K562 (cell line): ENCODE measurements at regions not wholly inside any gene's neighbourhood (a gene's known extent, or its start where the extent isn't known, plus 50 kb on each side); places are given as distances from the start of the nearest gene placed in this dataset.

Source experiments
- ATAC-seq: fragments of 200-7000 bp; cut with Tn5 transposase; 3 replicates; pipeline ENCODE4 v1.9.1; 2020; ENCODE audit warnings: moderate library complexity
- BruUV-seq: library from RNA; stranded (reverse); fragments of 400-500 nt; replicated peaks from 2 replicates; lab custom pipeline; 2021; lab: Mats Ljungman, UMichigan
- CTCF ChIA-PET: fragments of 300-600 bp; formaldehyde crosslinking; extraction: SDS; loops from one replicate; lab custom pipeline; 2021; ENCODE audit warnings: low intra/inter-chr PET ratio; lab: Yijun Ruan, JAX
- POLR2A ChIA-PET: fragments of 300-600, 350-650 bp; sonication (Branson Sonifier 250); formaldehyde crosslinking; extraction: SDS; loops from one replicate; lab custom pipeline; 2021; ENCODE audit warnings: antibody characterized with exemption, inconsistent platforms; lab: Yijun Ruan, JAX
- DNase-seq, 4 experiments: peaks; one replicate each; pipeline versions ENCODE4 v3.0.0 to v3.0.0-alpha.2; 2011 to 2018; ENCODE audit warnings: low spot score in 3 of 4, mixed read lengths in 3 of 4; ENCODE audit errors: extremely low read depth in 1 of 4
- FAIRE-seq: peaks from 2 replicates; lab custom pipeline; 2011; peaks lifted over from hg19 to GRCh38; lab: Jason Lieb, UNC
- H2AFZ ChIP-seq: 2 replicates; pipeline ENCODE4 v1.6.0; 2011; ENCODE audit warnings: low read depth, low read length, control low read depth, inconsistent platforms
- H3K27ac ChIP-seq: fragments of 200-600 bp; 3 replicates; pipeline ENCODE4 v1.8.0; 2011; ENCODE audit warnings: low read depth, mild to moderate bottlenecking, control low read depth, inconsistent platforms, low read length, moderate library complexity, mixed read lengths; ENCODE audit errors: extremely low read depth
- H3K27me3 ChIP-seq, 2 experiments: fragments of 300-600 bp in 1 of 2; 2 replicates in 1 of 2; 3 replicates in 1 of 2; pipeline versions ENCODE4 v1.6.0 to v1.8.0; 2011; ENCODE audit warnings: inconsistent platforms in 2 of 2, low read length in 2 of 2, mild to moderate bottlenecking in 1 of 2, mixed read lengths in 1 of 2, moderate library complexity in 1 of 2; ENCODE audit not compliant: control insufficient read depth in 2 of 2, insufficient read depth in 2 of 2
- H3K36me3 ChIP-seq: fragments of 300-600 bp; 3 replicates; pipeline ENCODE4 v1.8.0; 2011; ENCODE audit warnings: mild to moderate bottlenecking, low read length, inconsistent platforms; ENCODE audit not compliant: control insufficient read depth, insufficient read depth
- H3K4me1 ChIP-seq, 2 experiments: fragments of 200-600 bp in 1 of 2; replicated peaks in 1 of 2; 2 replicates in 1 of 2; 3 replicates in 1 of 2; pipeline versions ENCODE4 v1.5.1 to v1.8.0; 2011; ENCODE audit warnings: inconsistent platforms in 2 of 2, low read length in 2 of 2, mild to moderate bottlenecking in 1 of 2, mixed read lengths in 1 of 2, moderate library complexity in 1 of 2; ENCODE audit not compliant: control insufficient read depth in 2 of 2, insufficient read depth in 2 of 2
- H3K4me2 ChIP-seq: 2 replicates; pipeline ENCODE4 v1.6.1; 2011; ENCODE audit warnings: low read length, control low read depth, inconsistent platforms, mixed read lengths; ENCODE audit not compliant: insufficient read depth
- H3K4me3 ChIP-seq: fragments of 200-600 bp; sonication (generic), shearing (Covaris generic); 2 replicates; pipeline ENCODE4 v1.5.1; 2016; ENCODE audit warnings: control low read depth, inconsistent platforms
- H3K79me2 ChIP-seq: fragments of 200-600 bp; 3 replicates; pipeline ENCODE4 v1.8.0; 2011; ENCODE audit warnings: low read length, inconsistent platforms; ENCODE audit not compliant: control insufficient read depth, insufficient read depth
- H3K9ac ChIP-seq, 2 experiments: 2 replicates each; pipeline versions ENCODE4 v1.6.0 to v1.6.1; 2011; ENCODE audit warnings: low read depth in 2 of 2, low read length in 2 of 2, control low read depth in 1 of 2, inconsistent platforms in 1 of 2, mild to moderate bottlenecking in 1 of 2, mixed read lengths in 1 of 2; ENCODE audit not compliant: insufficient read depth in 1 of 2
- H3K9me1 ChIP-seq: one replicate; pipeline ENCODE4 v1.6.0; 2011; ENCODE audit warnings: inconsistent platforms, mild to moderate bottlenecking, low read length, moderate library complexity; ENCODE audit not compliant: control insufficient read depth, insufficient read depth
- H3K9me3 ChIP-seq: replicated peaks from 2 replicates; pipeline ENCODE4 v1.5.1; 2011; ENCODE audit warnings: low read depth, low read length, inconsistent platforms; ENCODE audit not compliant: control insufficient read depth, insufficient read depth
- H4K20me1 ChIP-seq: replicated peaks from 2 replicates; pipeline ENCODE4 v1.6.1; 2011; ENCODE audit warnings: low read length, inconsistent platforms, mixed read lengths; ENCODE audit not compliant: control insufficient read depth, insufficient read depth
- ARID3A ChIP-seq: IDR thresholded peaks from 2 replicates; pipeline ENCODE4 v1.6.1; 2012; ENCODE audit warnings: low read depth, low read length, improper control_type of control experiment, borderline replicate concordance
- ELF4 ChIP-seq: fragments of 450-650 bp; formaldehyde crosslinking; IDR thresholded peaks from 2 replicates; pipeline ENCODE4 v1.4.0; 2022; ENCODE audit warnings: missing genetic modification characterization
- ESRRA ChIP-seq: fragments of 450-650 bp; IDR thresholded peaks from 2 replicates; pipeline ENCODE4 v1.6.1; 2014; ENCODE audit warnings: low read depth, mild to moderate bottlenecking, moderate library complexity, borderline replicate concordance
- KDM1A ChIP-seq, 2 experiments: fragments of 450-650 bp; IDR thresholded peaks; 2 replicates each; pipeline ENCODE4 v1.6.1; 2016; ENCODE audit warnings: mild to moderate bottlenecking in 2 of 2
- PBX2 ChIP-seq, 2 experiments: IDR thresholded peaks in 1 of 2; conservative IDR thresholded peaks in 1 of 2; 2 replicates each; pipeline ENCODE4 v1.6.1; 2016; ENCODE audit warnings: low read depth in 2 of 2, mild to moderate bottlenecking in 1 of 2, missing compliant biosample characterization in 1 of 2, missing genetic modification characterization in 1 of 2, moderate library complexity in 1 of 2
- SUPT5H ChIP-seq: fragments of 450-650 bp; IDR thresholded peaks from 2 replicates; pipeline ENCODE4 v1.6.1; 2016
- TAF7 ChIP-seq: fragments of 450-650 bp; IDR thresholded peaks from 2 replicates; pipeline ENCODE4 v1.6.1; 2016; ENCODE audit warnings: missing genetic modification characterization, missing compliant biosample characterization
- ZKSCAN3 ChIP-seq: fragments of 250-450 bp; sonication (Bioruptor Pico); IDR thresholded peaks from 2 replicates; pipeline ENCODE4 v1.4.0; 2020
- ZNF431 ChIP-seq: sonication (generic); formaldehyde crosslinking; IDR thresholded peaks from 2 replicates; pipeline ENCODE4 v1.8.0; 2022; ENCODE audit warnings: mild to moderate bottlenecking, missing genetic modification reagents
- WGBS: fragments of 100-300 bp; shearing (Covaris generic); methylation state at CpG from one replicate; pipeline ENCODE4 v1.1.6; 2016; ENCODE audit warnings: low coverage, mixed read lengths; ENCODE audit not compliant: insufficient coverage; ENCODE audit errors: missing lambda C conversion rate; 5-methylcytosine and 5-hydroxymethylcytosine counted together
- in situ Hi-C: fragments of 300-500 bp; cut with MboI; formaldehyde crosslinking; loops from 4 replicates; pipeline ENCODE4 v1.15.0; 2018; ENCODE audit warnings: inconsistent platforms, mixed read lengths
- intact Hi-C: fragments of 100-400 bp; cut with micrococcal nuclease; formaldehyde crosslinking; loops from 2 replicates; pipeline ENCODE4 v1.14.2; 2022

- intact Hi-C loops = no loop called here
- ChIA-PET POLR2A (no interaction called here), CTCF (no interaction called here)
- Histone ChIP-seq H3K27me3 (no peaks in the 10 kb centered on the region), H3K4me2 (no peak overlapping the region), H3K4me1 (no peaks in the 10 kb centered on the region), H3K9me3 (0 out of 2 replicates have a peak, but pooled peaks cover 3% of the 10 kb centered on the region), H3K36me3 (no peaks in the 10 kb centered on the region), H3K4me3 (no peak overlapping the region), H3K9ac (no peak overlapping the region)
- 2% methylated on average over 2 of the region's 2 CpGs for WGBS
- ATAC-seq = no peak
- in situ Hi-C loops = no loop called here
- BruUV-seq = no TSS peak
- TF ChIP-seq ESRRA = no peak
- TF ChIP-seq ZKSCAN3 = no peak
- TF ChIP-seq KDM1A (IDR thresholded peaks at IDR 0.05) = no peak
- no peak for TF ChIP-seq TAF7 (tag)
- TF ChIP-seq ZNF431 (CRISPR knock-in tag) = no peak
- no peak for TF ChIP-seq SUPT5H
- no peak for TF ChIP-seq ELF4
- TF ChIP-seq PBX2 (CRISPR knock-in tag; IDR thresholded peaks at IDR 0.05; ENCODE audit: low read depth) = no peak
- TF ChIP-seq PBX2 (tag; conservative IDR thresholded peaks at IDR 0.05; ENCODE audit: low read depth) = no peak
- TF ChIP-seq ARID3A = no peak
- TF ChIP-seq, all 486 proteins: peak for 0
- DNase-seq = no peak
- H3K9me1 ChIP-seq = no peaks in the 10 kb centered on the region
- FAIRE-seq = no peak
- no peaks in the 10 kb centered on the region for H4K20me1 ChIP-seq
- H3K79me2 ChIP-seq = no peaks in the 10 kb centered on the region
- H3K27ac ChIP-seq = no peak overlapping the region
- H2AFZ ChIP-seq = no peak overlapping the region
These were observed 215.3 kb upstream of the RND3 start for GRCh38 chr2:150702791-150703190.
